ENCODE measurements at regions not wholly inside any gene's neighbourhood (a gene's known extent, or its start where the extent isn't known, plus 50 kb on each side); places are given as distances from the start of the nearest gene placed in this dataset.

Small RNAs in the stretch of these regions (small RNA-seq; reads per million reads assigned to genes)
- 0.57 reads per million for gene MIR4425 (ENCODE audit: insufficient read length, low read depth, low replicate concordance)
